ENCODE measurements at regions not wholly inside any gene's neighbourhood (a gene's known extent, or its start where the extent isn't known, plus 50 kb on each side); places are given as distances from the start of the nearest gene placed in this dataset.

DNA sequence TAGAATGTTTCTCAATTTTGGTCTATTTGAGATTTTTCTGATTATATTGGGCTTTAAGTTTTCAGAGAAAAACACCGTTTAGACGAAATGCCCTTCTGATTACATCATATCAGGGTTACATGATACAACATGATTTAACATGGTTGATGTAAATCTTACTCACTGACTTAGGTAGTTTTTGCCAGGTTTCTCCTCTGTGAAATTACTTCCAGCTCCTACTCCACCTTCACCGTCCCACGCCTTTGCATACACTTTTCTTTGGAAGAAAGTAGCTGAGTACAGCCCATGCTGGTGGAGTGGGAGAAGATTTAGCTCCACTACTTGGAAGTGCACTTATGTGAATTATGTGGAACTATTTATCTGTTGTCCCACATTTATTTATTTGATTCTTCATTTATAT lies 433.2 kb upstream of the KLHL1 start:
- no peak for TF ChIP-seq POLR2AphosphoS5 (IDR thresholded peaks at IDR 0.05; ENCODE audit: insufficient read depth, low read depth, low read length)
- TF ChIP-seq, protein P1, sequence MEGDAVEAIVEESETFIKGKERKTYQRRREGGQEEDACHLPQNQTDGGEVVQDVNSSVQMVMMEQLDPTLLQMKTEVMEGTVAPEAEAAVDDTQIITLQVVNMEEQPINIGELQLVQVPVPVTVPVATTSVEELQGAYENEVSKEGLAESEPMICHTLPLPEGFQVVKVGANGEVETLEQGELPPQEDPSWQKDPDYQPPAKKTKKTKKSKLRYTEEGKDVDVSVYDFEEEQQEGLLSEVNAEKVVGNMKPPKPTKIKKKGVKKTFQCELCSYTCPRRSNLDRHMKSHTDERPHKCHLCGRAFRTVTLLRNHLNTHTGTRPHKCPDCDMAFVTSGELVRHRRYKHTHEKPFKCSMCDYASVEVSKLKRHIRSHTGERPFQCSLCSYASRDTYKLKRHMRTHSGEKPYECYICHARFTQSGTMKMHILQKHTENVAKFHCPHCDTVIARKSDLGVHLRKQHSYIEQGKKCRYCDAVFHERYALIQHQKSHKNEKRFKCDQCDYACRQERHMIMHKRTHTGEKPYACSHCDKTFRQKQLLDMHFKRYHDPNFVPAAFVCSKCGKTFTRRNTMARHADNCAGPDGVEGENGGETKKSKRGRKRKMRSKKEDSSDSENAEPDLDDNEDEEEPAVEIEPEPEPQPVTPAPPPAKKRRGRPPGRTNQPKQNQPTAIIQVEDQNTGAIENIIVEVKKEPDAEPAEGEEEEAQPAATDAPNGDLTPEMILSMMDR (IDR thresholded peaks at IDR 0.05; ENCODE audit: extremely low read depth in 1 of 2, insufficient read depth in 1 of 2, low read depth in 1 of 2, low read length in 2 of 2) = no peak
- no peak for TF ChIP-seq POLR2A (IDR thresholded peaks at IDR 0.05; ENCODE audit: low read depth, low read length)
